ENCODE measurements at regions not wholly inside any gene's neighbourhood (a gene's known extent, or its start where the extent isn't known, plus 50 kb on each side); places are given as distances from the start of the nearest gene placed in this dataset.

DNA sequence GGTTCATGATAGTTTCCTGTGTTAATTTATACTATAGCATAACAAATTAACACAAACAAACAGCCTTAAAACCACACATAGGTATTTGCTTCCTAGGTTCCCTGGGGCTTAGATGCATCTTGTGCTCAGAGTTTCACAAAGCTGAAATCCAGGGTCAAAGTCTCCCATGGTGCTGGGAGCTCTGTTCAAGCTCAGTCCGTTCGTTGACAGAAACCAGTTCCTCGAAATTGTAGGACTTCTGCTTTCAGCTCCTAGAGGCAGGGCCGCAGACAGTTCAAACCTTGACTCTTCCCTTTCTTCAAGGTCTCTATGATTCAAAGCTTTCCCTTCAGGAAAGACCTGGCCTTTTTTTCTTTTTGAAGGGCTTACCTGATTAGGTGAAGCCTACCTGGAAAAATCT is 90.5 kb downstream of the VSTM2A start:
- DNase-seq (ENCODE audit: insufficient read length, low spot score) (no peak), FAIRE-seq (no peak)

- no peak for FAIRE-seq
Measured at GRCh38 chr7:54629771-54630170, 87.6 kb downstream of the VSTM2A start.

GRCh38 chr7:54622696-54623309 is 80.6 kb downstream of the VSTM2A start:
- FAIRE-seq (no peak), DNase-seq (ENCODE audit: insufficient read length, low spot score) (no peak)

More at GRCh38 chr7:54629771-54630170, 87.6 kb downstream of the VSTM2A start:
- no peak for DNase-seq (ENCODE audit: insufficient read length, low spot score)

All from HTR-8/SVneo (cell line).